Lower leg skin (tissue), 3 donors: ENCODE measurements at regions not wholly inside any gene's neighbourhood (a gene's known extent, or its start where the extent isn't known, plus 50 kb on each side); places are given as distances from the start of the nearest gene placed in this dataset.

Experiments
- POLR2A ChIP-seq, 2 donors: fragments of 450-650 bp; IDR thresholded peaks; one replicate each; pipeline ENCODE4 v1.6.1; 2016 to 2017; ENCODE audit warnings: antibody characterized with exemption in 2 of 2, mild to moderate bottlenecking in 1 of 2, moderate library complexity in 1 of 2
- TF ChIP-seq, protein P1 (sequence below), 3 donors: fragments of 450-650 bp; IDR thresholded peaks; one replicate each; pipeline ENCODE4 v1.5.1; 2016; ENCODE audit warnings: antibody characterized with exemption in 3 of 3, mild to moderate bottlenecking in 3 of 3, moderate library complexity in 2 of 3

DNA sequence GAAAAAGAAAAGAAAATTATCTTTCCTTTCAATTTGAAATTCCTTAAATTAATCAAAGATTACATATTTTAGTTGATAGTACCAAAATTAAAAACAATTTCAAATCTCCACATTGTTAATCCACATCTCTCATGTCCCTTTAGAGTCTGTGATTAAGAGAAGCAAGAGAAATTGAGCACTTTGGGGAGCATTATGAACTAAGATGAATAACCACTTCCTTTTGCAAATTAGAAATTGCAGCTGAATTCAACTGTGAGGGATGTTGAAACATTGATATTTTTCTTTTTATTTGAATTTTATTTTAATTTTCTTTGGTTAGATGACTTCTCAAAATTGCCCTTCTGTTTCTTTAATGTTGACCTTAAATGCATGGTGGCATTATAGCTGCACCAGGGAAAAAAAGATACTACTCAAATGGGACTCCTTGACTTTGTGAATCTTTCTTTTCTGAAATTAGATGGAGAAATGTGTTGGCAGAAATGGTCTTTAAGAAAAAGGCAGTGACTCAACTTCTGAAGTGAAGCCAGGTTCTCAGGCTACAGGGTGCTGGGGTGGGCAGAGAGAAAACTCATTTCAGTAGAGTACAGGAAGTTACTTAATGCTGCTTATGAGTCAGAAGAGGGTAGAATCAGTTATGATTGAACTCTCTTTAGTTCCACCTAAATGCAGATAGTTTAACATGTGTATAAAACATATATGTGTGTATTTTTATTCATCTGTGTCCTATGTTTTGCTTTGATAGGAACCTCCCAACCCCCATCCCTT lies 92.0 kb upstream of the TNIP3 start:
- TF ChIP-seq, protein P1, sequence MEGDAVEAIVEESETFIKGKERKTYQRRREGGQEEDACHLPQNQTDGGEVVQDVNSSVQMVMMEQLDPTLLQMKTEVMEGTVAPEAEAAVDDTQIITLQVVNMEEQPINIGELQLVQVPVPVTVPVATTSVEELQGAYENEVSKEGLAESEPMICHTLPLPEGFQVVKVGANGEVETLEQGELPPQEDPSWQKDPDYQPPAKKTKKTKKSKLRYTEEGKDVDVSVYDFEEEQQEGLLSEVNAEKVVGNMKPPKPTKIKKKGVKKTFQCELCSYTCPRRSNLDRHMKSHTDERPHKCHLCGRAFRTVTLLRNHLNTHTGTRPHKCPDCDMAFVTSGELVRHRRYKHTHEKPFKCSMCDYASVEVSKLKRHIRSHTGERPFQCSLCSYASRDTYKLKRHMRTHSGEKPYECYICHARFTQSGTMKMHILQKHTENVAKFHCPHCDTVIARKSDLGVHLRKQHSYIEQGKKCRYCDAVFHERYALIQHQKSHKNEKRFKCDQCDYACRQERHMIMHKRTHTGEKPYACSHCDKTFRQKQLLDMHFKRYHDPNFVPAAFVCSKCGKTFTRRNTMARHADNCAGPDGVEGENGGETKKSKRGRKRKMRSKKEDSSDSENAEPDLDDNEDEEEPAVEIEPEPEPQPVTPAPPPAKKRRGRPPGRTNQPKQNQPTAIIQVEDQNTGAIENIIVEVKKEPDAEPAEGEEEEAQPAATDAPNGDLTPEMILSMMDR (IDR thresholded peaks at IDR 0.05), result no peak
- TF ChIP-seq POLR2A (IDR thresholded peaks at IDR 0.05), result no peak
